ENCODE measurements at regions not wholly inside any gene's neighbourhood (a gene's known extent, or its start where the extent isn't known, plus 50 kb on each side); places are given as distances from the start of the nearest gene placed in this dataset.

DNA sequence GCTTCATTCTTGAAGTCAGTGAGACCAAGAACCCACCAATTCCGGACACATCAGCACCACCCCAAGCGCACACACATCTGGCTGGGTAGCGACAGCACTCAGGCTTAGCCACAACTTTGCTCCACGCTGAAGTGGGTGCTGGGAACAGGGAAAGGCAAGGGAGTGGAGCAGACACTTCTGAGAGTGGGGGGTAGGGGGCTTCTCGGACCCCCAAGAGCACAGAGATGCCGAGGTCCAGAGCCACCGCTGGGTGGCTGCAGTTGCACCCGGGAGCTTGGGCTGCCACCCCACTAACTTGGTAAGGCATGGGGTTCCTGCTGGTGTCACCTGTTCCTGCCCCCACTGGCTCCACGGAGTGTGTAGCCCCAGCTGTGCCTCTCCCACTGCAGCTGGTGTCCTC, 225.3 kb upstream of the RIOK2 start:
- TF ChIP-seq, protein P1, sequence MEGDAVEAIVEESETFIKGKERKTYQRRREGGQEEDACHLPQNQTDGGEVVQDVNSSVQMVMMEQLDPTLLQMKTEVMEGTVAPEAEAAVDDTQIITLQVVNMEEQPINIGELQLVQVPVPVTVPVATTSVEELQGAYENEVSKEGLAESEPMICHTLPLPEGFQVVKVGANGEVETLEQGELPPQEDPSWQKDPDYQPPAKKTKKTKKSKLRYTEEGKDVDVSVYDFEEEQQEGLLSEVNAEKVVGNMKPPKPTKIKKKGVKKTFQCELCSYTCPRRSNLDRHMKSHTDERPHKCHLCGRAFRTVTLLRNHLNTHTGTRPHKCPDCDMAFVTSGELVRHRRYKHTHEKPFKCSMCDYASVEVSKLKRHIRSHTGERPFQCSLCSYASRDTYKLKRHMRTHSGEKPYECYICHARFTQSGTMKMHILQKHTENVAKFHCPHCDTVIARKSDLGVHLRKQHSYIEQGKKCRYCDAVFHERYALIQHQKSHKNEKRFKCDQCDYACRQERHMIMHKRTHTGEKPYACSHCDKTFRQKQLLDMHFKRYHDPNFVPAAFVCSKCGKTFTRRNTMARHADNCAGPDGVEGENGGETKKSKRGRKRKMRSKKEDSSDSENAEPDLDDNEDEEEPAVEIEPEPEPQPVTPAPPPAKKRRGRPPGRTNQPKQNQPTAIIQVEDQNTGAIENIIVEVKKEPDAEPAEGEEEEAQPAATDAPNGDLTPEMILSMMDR (IDR thresholded peaks at IDR 0.05): no peak
- ATAC-seq: no peak
- Histone ChIP-seq H3K27me3 (no peaks in the 10 kb centered on the region), H3K36me3 (no peaks in the 10 kb centered on the region), H3K4me3 (no peak overlapping the region), H3K9me3 (no peaks in the 10 kb centered on the region), H3K27ac (no peak overlapping the region), H3K4me1 (no peaks in the 10 kb centered on the region)
- DNase-seq: no peak
- WGBS, 2 donors: 84 to 85% methylated on average over 9 of the region's 9 CpGs
- intact Hi-C loops (cut with DNase I): no loop called here

DNA sequence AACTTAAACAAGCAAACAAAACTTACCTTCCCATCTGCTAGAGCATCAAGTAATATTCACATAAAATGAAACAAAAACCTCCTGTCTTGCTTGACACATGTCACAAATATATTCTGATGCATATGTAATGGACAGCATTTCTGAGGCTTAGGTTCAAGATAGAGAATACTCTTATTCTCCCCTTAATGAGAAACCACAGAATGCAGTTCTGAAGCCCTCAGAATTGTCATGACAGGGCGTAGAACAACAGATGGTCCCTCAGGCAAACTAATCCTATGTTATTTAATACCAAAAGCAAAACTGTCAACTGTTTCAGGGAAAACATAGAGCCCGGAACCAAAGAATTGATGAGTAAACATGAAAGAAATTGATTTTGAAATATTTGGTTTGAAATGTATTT, 229.9 kb upstream of the RIOK2 start:
- H3K27ac ChIP-seq: no peak overlapping the region
- H3K36me3 ChIP-seq: no peaks in the 10 kb centered on the region
- DNase-seq (no peak), ATAC-seq (no peak)
- TF ChIP-seq, protein P1 (IDR thresholded peaks at IDR 0.05): no peak
- H3K4me3 ChIP-seq: no peak overlapping the region
- no peaks in the 10 kb centered on the region for H3K27me3 ChIP-seq
- WGBS, 2 donors: 84 to 85% methylated on average over 2 of the region's 2 CpGs
- H3K9me3 ChIP-seq: no peaks in the 10 kb centered on the region
- H3K4me1 ChIP-seq: no peaks in the 10 kb centered on the region
- intact Hi-C loops (cut with DNase I): no loop called here

DNA sequence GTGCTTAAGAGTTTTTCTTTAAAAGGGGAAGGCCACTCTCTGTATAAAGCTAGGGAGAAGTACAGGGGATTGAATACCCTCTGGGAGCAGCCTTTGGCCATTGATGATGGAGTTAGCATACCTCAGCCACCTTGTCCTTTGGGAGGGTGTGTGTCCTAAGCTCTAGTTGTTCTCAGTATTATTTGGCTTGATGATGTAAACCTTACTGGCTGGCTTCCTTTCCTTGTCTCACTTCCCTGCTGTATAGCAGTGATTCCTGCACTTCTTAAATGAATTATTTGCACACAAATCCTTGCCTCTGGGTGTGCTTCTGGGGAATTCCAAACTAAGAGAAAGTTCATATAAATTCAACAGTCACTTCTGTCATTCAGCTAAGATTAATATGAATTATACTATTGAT, 234.9 kb upstream of the RIOK2 start:
- Histone ChIP-seq H3K4me1 (no peaks in the 10 kb centered on the region), H3K9me3 (no peaks in the 10 kb centered on the region), H3K27ac (no peak overlapping the region), H3K4me3 (no peak overlapping the region), H3K27me3 (no peaks in the 10 kb centered on the region), H3K36me3 (no peaks in the 10 kb centered on the region)
- no peak for ATAC-seq
- intact Hi-C loops (cut with DNase I): no loop called here
- TF ChIP-seq, protein P1 (IDR thresholded peaks at IDR 0.05): no peak
- no peak for DNase-seq

DNA sequence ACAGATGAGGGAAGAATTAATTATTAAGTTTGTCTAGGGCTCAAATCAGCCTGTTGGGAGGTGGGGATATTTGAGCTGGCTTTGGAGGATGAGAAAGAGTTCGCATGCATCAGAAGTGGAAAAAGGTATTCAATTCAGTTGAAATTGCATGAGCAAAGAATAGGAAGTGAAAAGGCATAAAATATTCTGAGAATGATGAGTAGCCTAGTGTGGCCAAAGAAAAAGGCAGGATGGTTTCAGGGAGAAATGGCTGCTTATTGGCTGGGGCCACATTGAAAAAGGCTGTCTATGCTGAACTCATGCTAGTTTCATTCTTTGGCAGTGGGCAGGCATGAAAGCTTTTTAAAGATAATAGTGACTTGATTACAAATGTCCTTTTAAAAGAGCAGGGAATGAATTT, 235.4 kb upstream of the RIOK2 start:
- Histone ChIP-seq H3K36me3 (no peaks in the 10 kb centered on the region), H3K27ac (no peak overlapping the region), H3K9me3 (no peaks in the 10 kb centered on the region), H3K27me3 (no peaks in the 10 kb centered on the region), H3K4me3 (no peak overlapping the region), H3K4me1 (no peaks in the 10 kb centered on the region)
- intact Hi-C loops (cut with DNase I): no loop called here
- TF ChIP-seq, protein P1 (IDR thresholded peaks at IDR 0.05): no peak
- DNase-seq (no peak), ATAC-seq (no peak)
- WGBS, 2 donors: 44 to 94% methylated on average over 1 of the region's 1 CpG

DNA sequence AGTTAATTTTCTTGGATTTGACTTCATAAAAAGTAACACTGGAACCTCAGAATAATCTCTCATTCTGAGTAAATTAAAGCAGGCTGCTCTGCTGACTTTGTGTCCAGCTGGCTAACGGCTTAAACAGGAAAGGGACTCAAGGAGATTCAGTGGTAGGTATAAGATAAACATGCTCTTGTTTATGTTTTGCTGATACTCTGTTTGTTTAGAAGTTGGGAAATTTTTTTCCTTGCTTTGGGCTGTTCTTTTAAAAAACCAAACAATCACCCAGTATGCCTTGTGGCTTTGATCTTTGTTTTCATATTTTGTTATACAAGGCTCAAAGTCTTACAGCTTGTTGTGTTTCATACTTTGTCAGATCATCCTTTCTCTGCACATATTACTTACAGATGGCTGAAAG, 237.6 kb upstream of the RIOK2 start:
- no peaks in the 10 kb centered on the region for H3K4me1 ChIP-seq
- TF ChIP-seq, protein P1 (IDR thresholded peaks at IDR 0.05): no peak
- H3K36me3 ChIP-seq: no peaks in the 10 kb centered on the region
- WGBS, 2 donors: 30 to 47% methylated on average over 1 of the region's 1 CpG
- H3K9me3 ChIP-seq: no peaks in the 10 kb centered on the region
- no peak for ATAC-seq
- DNase-seq: no peak
- no peak overlapping the region for H3K4me3 ChIP-seq
- intact Hi-C loops (cut with DNase I): no loop called here
- no peaks in the 10 kb centered on the region for H3K27me3 ChIP-seq
- H3K27ac ChIP-seq: no peak overlapping the region
